ENCODE measurements at regions not wholly inside any gene's neighbourhood (a gene's known extent, or its start where the extent isn't known, plus 50 kb on each side); places are given as distances from the start of the nearest gene placed in this dataset.

- TF ChIP-seq POLR2A (IDR thresholded peaks at IDR 0.05): no peak
- TF ChIP-seq, protein P1, sequence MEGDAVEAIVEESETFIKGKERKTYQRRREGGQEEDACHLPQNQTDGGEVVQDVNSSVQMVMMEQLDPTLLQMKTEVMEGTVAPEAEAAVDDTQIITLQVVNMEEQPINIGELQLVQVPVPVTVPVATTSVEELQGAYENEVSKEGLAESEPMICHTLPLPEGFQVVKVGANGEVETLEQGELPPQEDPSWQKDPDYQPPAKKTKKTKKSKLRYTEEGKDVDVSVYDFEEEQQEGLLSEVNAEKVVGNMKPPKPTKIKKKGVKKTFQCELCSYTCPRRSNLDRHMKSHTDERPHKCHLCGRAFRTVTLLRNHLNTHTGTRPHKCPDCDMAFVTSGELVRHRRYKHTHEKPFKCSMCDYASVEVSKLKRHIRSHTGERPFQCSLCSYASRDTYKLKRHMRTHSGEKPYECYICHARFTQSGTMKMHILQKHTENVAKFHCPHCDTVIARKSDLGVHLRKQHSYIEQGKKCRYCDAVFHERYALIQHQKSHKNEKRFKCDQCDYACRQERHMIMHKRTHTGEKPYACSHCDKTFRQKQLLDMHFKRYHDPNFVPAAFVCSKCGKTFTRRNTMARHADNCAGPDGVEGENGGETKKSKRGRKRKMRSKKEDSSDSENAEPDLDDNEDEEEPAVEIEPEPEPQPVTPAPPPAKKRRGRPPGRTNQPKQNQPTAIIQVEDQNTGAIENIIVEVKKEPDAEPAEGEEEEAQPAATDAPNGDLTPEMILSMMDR (IDR thresholded peaks at IDR 0.05): no peak
Measured at GRCh38 chr4:27318740-27319139, 458.1 kb downstream of the STIM2 start.
